H9 (cell line): ENCODE measurements at regions not wholly inside any gene's neighbourhood (a gene's known extent, or its start where the extent isn't known, plus 50 kb on each side); places are given as distances from the start of the nearest gene placed in this dataset.

Experiments
- DNase-seq: peaks from one replicate; pipeline ENCODE4 v3.0.0-alpha.2; 2017
- H2AFZ ChIP-seq: one replicate; pipeline ENCODE4 v1.6.1; 2013; ENCODE audit warnings: mild to moderate bottlenecking, low read length, control low read depth, moderate library complexity
- H2AK5ac ChIP-seq: 2 replicates; pipeline ENCODE4 v1.6.1; 2013; ENCODE audit warnings: low read length, control low read depth, mixed read lengths; ENCODE audit not compliant: insufficient read length
- H2BK120ac ChIP-seq: one replicate; pipeline ENCODE4 v1.6.1; 2013; ENCODE audit warnings: low read depth, mild to moderate bottlenecking, low read length, control low read depth, inconsistent platforms; ENCODE audit not compliant: poor library complexity, severe bottlenecking
- H2BK12ac ChIP-seq: 2 replicates; pipeline ENCODE4 v1.6.1; 2013; ENCODE audit warnings: low read length, control low read depth, mixed read lengths, low read depth; ENCODE audit not compliant: insufficient read length
- H2BK15ac ChIP-seq: 2 replicates; pipeline ENCODE4 v1.6.1; 2013; ENCODE audit warnings: low read depth, low read length, control low read depth
- H2BK20ac ChIP-seq: one replicate; pipeline ENCODE4 v1.6.1; 2013; ENCODE audit warnings: low read depth, mild to moderate bottlenecking, low read length, control low read depth, inconsistent platforms; ENCODE audit not compliant: poor library complexity, severe bottlenecking
- H2BK5ac ChIP-seq: 2 replicates; pipeline ENCODE4 v1.6.1; 2013; ENCODE audit warnings: low read length, control low read depth, mixed read lengths; ENCODE audit not compliant: insufficient read length
- H3K14ac ChIP-seq: 2 replicates; pipeline ENCODE4 v1.6.1; 2013; ENCODE audit warnings: low read length, control low read depth; ENCODE audit not compliant: insufficient read depth
- H3K18ac ChIP-seq: 2 replicates; pipeline ENCODE4 v1.6.1; 2013; ENCODE audit warnings: low read depth, mild to moderate bottlenecking, mixed read lengths, low read length, control low read depth; ENCODE audit not compliant: insufficient read length
- H3K23ac ChIP-seq: 2 replicates; pipeline ENCODE4 v1.6.1; 2013; ENCODE audit warnings: low read length, control low read depth, mixed read lengths, low read depth; ENCODE audit not compliant: insufficient read length
- H3K23me2 ChIP-seq: 2 replicates; pipeline ENCODE4 v1.6.1; 2013; ENCODE audit warnings: low read depth, mild to moderate bottlenecking, mixed read lengths, low read length, control low read depth; ENCODE audit not compliant: insufficient read length, poor library complexity, severe bottlenecking
- H3K27ac ChIP-seq: 2 replicates; pipeline ENCODE4 v1.5.1; 2013; ENCODE audit warnings: low read length, control low read depth, mixed read lengths, low read depth; ENCODE audit not compliant: insufficient read length
- H3K27me3 ChIP-seq: 2 replicates; pipeline ENCODE4 v1.6.1; 2013; ENCODE audit warnings: low read length, control low read depth, inconsistent platforms; ENCODE audit not compliant: insufficient read depth
- H3K4ac ChIP-seq: 2 replicates; pipeline ENCODE4 v1.6.1; 2013; ENCODE audit warnings: low read depth, mild to moderate bottlenecking, control low read depth, inconsistent platforms, low read length, moderate library complexity
- H3K4me1 ChIP-seq: 2 replicates; pipeline ENCODE4 v1.6.1; 2013; ENCODE audit warnings: low read length, control low read depth, inconsistent platforms; ENCODE audit not compliant: insufficient read depth
- H3K4me2 ChIP-seq: 2 replicates; pipeline ENCODE4 v1.6.1; 2013; ENCODE audit warnings: low read length, control low read depth, mixed read lengths; ENCODE audit not compliant: insufficient read length, insufficient read depth
- H3K56ac ChIP-seq: 2 replicates; pipeline ENCODE4 v1.6.1; 2013; ENCODE audit warnings: low read depth, mild to moderate bottlenecking, mixed read lengths, low read length, control low read depth; ENCODE audit not compliant: insufficient read length
- H3K79me1 ChIP-seq: 2 replicates; pipeline ENCODE4 v1.6.1; 2013; ENCODE audit warnings: low read depth, mild to moderate bottlenecking, moderate library complexity, low read length, control low read depth, inconsistent platforms; ENCODE audit not compliant: insufficient read depth, poor library complexity, severe bottlenecking
- H3K79me2 ChIP-seq: 2 replicates; pipeline ENCODE4 v1.6.1; 2013; ENCODE audit warnings: low read length, control low read depth, inconsistent platforms; ENCODE audit not compliant: insufficient read depth
- H3K9ac ChIP-seq: 2 replicates; pipeline ENCODE4 v1.6.1; 2013; ENCODE audit warnings: low read length, control low read depth, mixed read lengths; ENCODE audit not compliant: insufficient read length; ENCODE audit errors: extremely low read depth
- H3K9me3 ChIP-seq: one replicate; pipeline ENCODE4 v1.6.1; 2013; ENCODE audit warnings: low read depth, low read length, inconsistent platforms; ENCODE audit not compliant: control insufficient read depth
- H3T11ph ChIP-seq: one replicate; pipeline ENCODE4 v1.6.1; 2013; ENCODE audit warnings: mild to moderate bottlenecking, low read length, control low read depth, inconsistent platforms
- H4K20me1 ChIP-seq: one replicate; pipeline ENCODE4 v1.6.1; 2013; ENCODE audit not compliant: control insufficient read depth, insufficient read length, insufficient read depth
- H4K5ac ChIP-seq: 2 replicates; pipeline ENCODE4 v1.6.1; 2013; ENCODE audit warnings: low read depth, mild to moderate bottlenecking, mixed read lengths, low read length, control low read depth; ENCODE audit not compliant: insufficient read length
- H4K8ac ChIP-seq: replicated peaks from 2 replicates; pipeline ENCODE4 v1.6.1; 2013; ENCODE audit warnings: low read length, control low read depth, mixed read lengths, low read depth; ENCODE audit not compliant: insufficient read length
- H4K91ac ChIP-seq: 2 replicates; pipeline ENCODE4 v1.6.1; 2013; ENCODE audit warnings: low read depth, mild to moderate bottlenecking, moderate library complexity, mixed read lengths, low read length, control low read depth; ENCODE audit not compliant: insufficient read length
- H3K27ac Mint-ChIP-seq, 3 experiments: 2 replicates in 2 of 3; 3 replicates in 1 of 3; pipeline ENCODE4 v1.8.0; 2020 to 2021; ENCODE audit warnings: mixed read lengths in 3 of 3, mild to moderate bottlenecking in 1 of 3, moderate library complexity in 1 of 3
- H3K27me3 Mint-ChIP-seq: 2 replicates; pipeline ENCODE4 v1.8.0; 2021; ENCODE audit warnings: low read depth, mild to moderate bottlenecking, moderate library complexity, mixed read lengths
- H3K36me3 Mint-ChIP-seq, 3 experiments: 2 replicates in 2 of 3; 3 replicates in 1 of 3; pipeline ENCODE4 v1.8.0; 2020 to 2021; ENCODE audit warnings: low read depth in 3 of 3, mixed read lengths in 3 of 3; ENCODE audit not compliant: insufficient read depth in 1 of 3
- H3K4me1 Mint-ChIP-seq, 2 experiments: 2 replicates each; pipeline ENCODE4 v1.8.0; 2020; ENCODE audit warnings: mixed read lengths in 2 of 2
- H3K4me3 Mint-ChIP-seq, 2 experiments: 2 replicates in 1 of 2; 3 replicates in 1 of 2; pipeline ENCODE4 v1.8.0; 2020 to 2021; ENCODE audit warnings: mild to moderate bottlenecking in 2 of 2, mixed read lengths in 2 of 2, moderate library complexity in 1 of 2
- H3K9me3 Mint-ChIP-seq, 2 experiments: 2 replicates in 1 of 2; 3 replicates in 1 of 2; pipeline ENCODE4 v1.8.0; 2020; ENCODE audit warnings: mild to moderate bottlenecking in 2 of 2, mixed read lengths in 2 of 2, moderate library complexity in 1 of 2
- CTCF ChIP-seq: fragments of 200-600 bp; sonication (generic); conservative IDR thresholded peaks from 3 replicates; pipeline ENCODE4 v1.8.0; 2021; ENCODE audit warnings: antibody characterized with exemption, mild to moderate bottlenecking
- WGBS: extraction: QIAGEN DNeasy Blood & Tissue Kit; methylation state at CpG from one replicate; pipeline ENCODE4 v1.1.7; 2013; ENCODE audit warnings: missing lambda C conversion rate, low lambda C conversion rate, mixed read lengths; ENCODE audit not compliant: insufficient read length; ENCODE audit errors: extremely low coverage; 5-methylcytosine and 5-hydroxymethylcytosine counted together

GRCh38 chr14:44403193-44403592, 103.9 kb downstream of the FSCB start:
- Histone ChIP-seq H3K27me3 (no peaks in the 10 kb centered on the region), H2BK15ac (no peak overlapping the region), H3K4me2 (no peak overlapping the region), H3K27ac (no peak overlapping the region), H4K20me1 (no peaks in the 10 kb centered on the region), H2BK20ac (no peak overlapping the region), H3K56ac (no peak overlapping the region), H2BK12ac (no peak overlapping the region), H3K4me1 (no peaks in the 10 kb centered on the region), H3K23me2 (no peaks in the 10 kb centered on the region), H3K79me2 (no peaks in the 10 kb centered on the region), H3K79me1 (no peaks in the 10 kb centered on the region), H3K18ac (no peak overlapping the region), H4K5ac (no peak overlapping the region), H3K14ac (no peak overlapping the region), H3K9me3 (no peaks in the 10 kb centered on the region), H2BK120ac (no peak overlapping the region), H2AK5ac (no peak overlapping the region), H2BK5ac (no peak overlapping the region), H2AFZ (no peak overlapping the region), H4K8ac (no peak overlapping the region), H4K91ac (no peak overlapping the region), H3K4ac (no peak overlapping the region), H3K9ac (no peak overlapping the region), H3T11ph (no peak overlapping the region), H3K23ac (no peak overlapping the region)
- no peaks in the 10 kb centered on the region for H3K4me1 Mint-ChIP-seq
- no peaks in the 10 kb centered on the region for H3K27me3 Mint-ChIP-seq
- no peak for TF ChIP-seq CTCF
- no peak overlapping the region for H3K4me3 Mint-ChIP-seq
- WGBS = no CpG with 5 or more reads among the region's 3 CpGs
- DNase-seq = no peak
- no peaks in the 10 kb centered on the region for H3K36me3 Mint-ChIP-seq
- peaks cover 4 to 5% of the 10 kb centered on the region in 2 experiments; a peak in 3 of 5 replicates for H3K9me3 Mint-ChIP-seq
- H3K27ac Mint-ChIP-seq = no peak overlapping the region
